ENCODE measurements at regions not wholly inside any gene's neighbourhood (a gene's known extent, or its start where the extent isn't known, plus 50 kb on each side); places are given as distances from the start of the nearest gene placed in this dataset.

- TF ChIP-seq FOXP2 (optimal IDR thresholded peaks at IDR 0.05; ENCODE audit: borderline replicate concordance, extremely low read depth, extremely low read length, insufficient read depth): no peak
- TF ChIP-seq, protein P1, sequence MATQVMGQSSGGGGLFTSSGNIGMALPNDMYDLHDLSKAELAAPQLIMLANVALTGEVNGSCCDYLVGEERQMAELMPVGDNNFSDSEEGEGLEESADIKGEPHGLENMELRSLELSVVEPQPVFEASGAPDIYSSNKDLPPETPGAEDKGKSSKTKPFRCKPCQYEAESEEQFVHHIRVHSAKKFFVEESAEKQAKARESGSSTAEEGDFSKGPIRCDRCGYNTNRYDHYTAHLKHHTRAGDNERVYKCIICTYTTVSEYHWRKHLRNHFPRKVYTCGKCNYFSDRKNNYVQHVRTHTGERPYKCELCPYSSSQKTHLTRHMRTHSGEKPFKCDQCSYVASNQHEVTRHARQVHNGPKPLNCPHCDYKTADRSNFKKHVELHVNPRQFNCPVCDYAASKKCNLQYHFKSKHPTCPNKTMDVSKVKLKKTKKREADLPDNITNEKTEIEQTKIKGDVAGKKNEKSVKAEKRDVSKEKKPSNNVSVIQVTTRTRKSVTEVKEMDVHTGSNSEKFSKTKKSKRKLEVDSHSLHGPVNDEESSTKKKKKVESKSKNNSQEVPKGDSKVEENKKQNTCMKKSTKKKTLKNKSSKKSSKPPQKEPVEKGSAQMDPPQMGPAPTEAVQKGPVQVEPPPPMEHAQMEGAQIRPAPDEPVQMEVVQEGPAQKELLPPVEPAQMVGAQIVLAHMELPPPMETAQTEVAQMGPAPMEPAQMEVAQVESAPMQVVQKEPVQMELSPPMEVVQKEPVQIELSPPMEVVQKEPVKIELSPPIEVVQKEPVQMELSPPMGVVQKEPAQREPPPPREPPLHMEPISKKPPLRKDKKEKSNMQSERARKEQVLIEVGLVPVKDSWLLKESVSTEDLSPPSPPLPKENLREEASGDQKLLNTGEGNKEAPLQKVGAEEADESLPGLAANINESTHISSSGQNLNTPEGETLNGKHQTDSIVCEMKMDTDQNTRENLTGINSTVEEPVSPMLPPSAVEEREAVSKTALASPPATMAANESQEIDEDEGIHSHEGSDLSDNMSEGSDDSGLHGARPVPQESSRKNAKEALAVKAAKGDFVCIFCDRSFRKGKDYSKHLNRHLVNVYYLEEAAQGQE (IDR thresholded peaks at IDR 0.05; ENCODE audit: insufficient read depth in 1 of 2, low read depth in 2 of 2, low read length in 2 of 2): no peak
- no peak for TF ChIP-seq SIN3A (IDR thresholded peaks at IDR 0.05; ENCODE audit: borderline replicate concordance, insufficient read depth, low read length)
- TF ChIP-seq POLR2AphosphoS5 (IDR thresholded peaks at IDR 0.05; ENCODE audit: low read depth, low read length): no peak
- TF ChIP-seq TAF1 (IDR thresholded peaks at IDR 0.05; ENCODE audit: borderline replicate concordance, insufficient read depth, low read length): no peak
Measured at GRCh38 chr22:27413702-27414101, 387.9 kb downstream of the MN1 start.

- no peak for TF ChIP-seq TAF1 (IDR thresholded peaks at IDR 0.05; ENCODE audit: borderline replicate concordance, insufficient read depth, low read length)
- peak; percentile 29; the same call in 1 of the 2 replicates for TF ChIP-seq SIN3A (IDR thresholded peaks at IDR 0.05; ENCODE audit: borderline replicate concordance, insufficient read depth, low read length)
Measured at GRCh38 chr22:27416511-27417420, 384.8 kb downstream of the MN1 start.

DNA sequence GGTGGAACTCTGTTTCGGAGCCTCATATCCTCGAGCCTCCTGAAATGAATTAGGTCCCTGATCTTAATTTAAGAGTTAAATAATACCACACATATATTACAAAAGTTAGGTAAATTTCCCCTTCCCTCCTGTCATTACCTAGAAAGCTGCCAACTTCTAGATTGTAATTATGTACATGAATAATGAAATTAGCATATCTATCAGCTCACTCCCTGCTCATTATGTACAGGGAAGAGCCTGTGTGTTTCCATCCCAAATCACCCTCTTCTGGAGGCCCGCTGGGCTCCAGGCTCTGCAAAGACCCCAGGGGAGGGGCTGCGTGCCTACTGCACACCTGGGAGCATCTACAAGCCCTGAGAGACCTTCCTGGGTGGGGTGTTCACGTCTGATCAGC is 384.1 kb downstream of the MN1 start:
- no peak for TF ChIP-seq TAF1 (IDR thresholded peaks at IDR 0.05; ENCODE audit: borderline replicate concordance, insufficient read depth, low read length)
- TF ChIP-seq, protein P1 (IDR thresholded peaks at IDR 0.05; ENCODE audit: insufficient read depth in 1 of 2, low read depth in 2 of 2, low read length in 2 of 2): no peak
- TF ChIP-seq POLR2AphosphoS5 (IDR thresholded peaks at IDR 0.05; ENCODE audit: low read depth, low read length): no peak
- no peak for TF ChIP-seq FOXP2 (optimal IDR thresholded peaks at IDR 0.05; ENCODE audit: borderline replicate concordance, extremely low read depth, extremely low read length, insufficient read depth)
- TF ChIP-seq SIN3A (IDR thresholded peaks at IDR 0.05; ENCODE audit: borderline replicate concordance, insufficient read depth, low read length): no peak

- TF ChIP-seq TAF1 (IDR thresholded peaks at IDR 0.05; ENCODE audit: borderline replicate concordance, insufficient read depth, low read length) (no peak), FOXP2 (optimal IDR thresholded peaks at IDR 0.05; ENCODE audit: borderline replicate concordance, extremely low read depth, extremely low read length, insufficient read depth) (no peak), SIN3A (IDR thresholded peaks at IDR 0.05; ENCODE audit: borderline replicate concordance, insufficient read depth, low read length) (no peak), POLR2AphosphoS5 (IDR thresholded peaks at IDR 0.05; ENCODE audit: low read depth, low read length) (no peak)
- TF ChIP-seq, protein P1 (IDR thresholded peaks at IDR 0.05; ENCODE audit: insufficient read depth in 1 of 2, low read depth in 2 of 2, low read length in 2 of 2): no peak
Measured at GRCh38 chr22:27418261-27418660, 383.3 kb downstream of the MN1 start.

DNA sequence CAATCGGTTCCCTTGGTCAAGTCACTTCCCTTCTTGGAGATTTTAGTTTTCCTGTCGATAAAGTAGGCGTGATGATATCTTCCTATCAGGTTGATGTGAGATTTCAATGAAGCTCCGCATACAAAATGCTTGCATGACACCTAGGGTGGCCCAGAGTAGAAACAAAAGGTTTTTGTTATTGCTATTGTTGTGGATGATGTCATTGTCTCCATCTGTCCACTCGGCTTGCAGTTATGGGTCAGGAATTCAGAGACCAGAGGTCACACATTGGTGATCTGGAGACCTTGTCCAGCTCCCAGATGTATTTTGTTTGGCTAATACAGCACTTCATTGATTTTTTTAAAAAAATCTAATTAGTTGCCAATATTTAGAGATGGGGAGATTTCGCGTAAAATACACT is 382.1 kb downstream of the MN1 start:
- TF ChIP-seq, protein P1 (IDR thresholded peaks at IDR 0.05; ENCODE audit: insufficient read depth in 1 of 2, low read depth in 2 of 2, low read length in 2 of 2): no peak
- TF ChIP-seq SIN3A (IDR thresholded peaks at IDR 0.05; ENCODE audit: borderline replicate concordance, insufficient read depth, low read length): no peak; the same call in 1 of the 2 replicates

All from PFSK-1 (cell line).